Stimulated activated CD8-positive, alpha-beta memory T cell treated with anti-CD3 and anti-CD28 coated beads, Interleukin-7, amount 100 ng/mL, for 1 hour (primary cell): ENCODE measurements at regions not wholly inside any gene's neighbourhood (a gene's known extent, or its start where the extent isn't known, plus 50 kb on each side); places are given as distances from the start of the nearest gene placed in this dataset.

Source experiments
- DNase-seq, 2 donors: peaks; one replicate each; pipeline ENCODE4 v3.0.0-alpha.2; 2020; ENCODE audit warnings: low read depth in 2 of 2

DNA sequence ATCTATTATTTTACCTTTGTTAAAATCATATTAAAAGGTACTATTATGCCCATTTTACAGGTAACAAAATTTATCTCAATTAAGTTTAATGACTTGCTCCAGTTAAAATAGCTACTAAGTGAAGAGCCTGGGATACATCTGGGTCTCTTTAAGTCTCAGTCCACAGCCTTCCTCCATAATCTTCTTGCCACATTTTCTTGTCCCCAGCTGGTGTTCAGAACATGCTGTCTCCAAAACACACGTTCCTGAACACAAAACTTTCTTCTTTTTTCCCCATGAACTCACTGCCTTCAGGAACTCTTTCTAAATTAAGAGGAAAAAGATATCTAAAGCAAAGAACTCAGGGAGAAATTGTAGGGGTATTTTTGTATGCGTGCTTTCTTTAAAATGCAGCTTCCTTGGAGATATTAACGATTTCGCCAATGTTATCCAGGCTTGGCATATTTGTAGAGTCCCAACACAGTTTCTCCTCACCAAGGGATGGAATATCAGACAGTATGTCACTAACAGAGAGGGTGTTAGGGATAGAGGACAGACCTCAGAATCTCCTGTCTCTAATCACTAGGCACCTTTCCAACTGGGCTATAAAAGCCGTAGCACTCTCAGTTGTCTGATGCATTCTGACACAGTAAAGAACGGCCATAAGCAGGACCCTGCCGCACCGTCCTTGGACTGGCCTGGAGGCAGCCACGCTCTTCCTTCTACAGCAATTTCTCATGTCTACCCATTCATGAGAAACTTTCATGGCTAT is 232.8 kb upstream of the BLID start:
- no peak for DNase-seq

DNA sequence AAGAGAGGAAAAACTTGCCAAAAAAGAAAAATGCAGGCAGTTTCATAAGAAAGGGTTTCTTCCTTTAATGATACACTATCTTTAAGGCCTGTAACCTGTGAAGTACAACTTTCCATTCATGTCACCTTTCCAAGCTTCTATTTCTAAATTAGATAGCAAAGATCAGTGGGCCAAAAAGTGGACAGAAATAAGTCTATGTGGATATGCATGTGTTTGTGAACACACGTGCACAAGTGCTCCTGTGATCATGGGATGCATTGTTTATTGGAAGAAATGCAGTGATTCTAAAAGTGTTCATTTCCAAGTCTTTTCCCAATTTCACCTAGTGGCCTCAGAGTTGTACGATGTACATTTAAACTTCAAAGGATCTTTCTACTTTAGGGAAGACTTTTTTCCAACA is 230.0 kb upstream of the BLID start:
- DNase-seq = no peak

DNA sequence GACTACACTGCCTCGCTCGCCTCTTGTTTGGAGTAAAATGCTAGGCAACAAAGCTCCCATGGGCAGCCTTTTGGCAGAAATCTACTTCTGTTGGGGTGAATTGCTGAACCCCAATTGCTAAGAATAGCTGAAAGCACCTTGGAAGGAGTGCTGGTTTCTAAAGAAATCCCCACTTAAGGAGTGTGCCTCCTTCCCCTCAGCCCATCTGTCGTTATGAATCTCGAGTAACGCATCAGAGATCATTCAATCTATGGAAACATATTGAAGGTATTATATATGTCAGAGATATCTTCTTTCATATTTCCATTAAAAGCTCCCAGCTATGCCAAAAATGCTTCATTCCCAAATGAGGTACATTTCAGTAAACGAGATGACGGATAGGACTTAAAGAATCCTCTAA is 229.6 kb upstream of the BLID start:
- no peak for DNase-seq

DNA sequence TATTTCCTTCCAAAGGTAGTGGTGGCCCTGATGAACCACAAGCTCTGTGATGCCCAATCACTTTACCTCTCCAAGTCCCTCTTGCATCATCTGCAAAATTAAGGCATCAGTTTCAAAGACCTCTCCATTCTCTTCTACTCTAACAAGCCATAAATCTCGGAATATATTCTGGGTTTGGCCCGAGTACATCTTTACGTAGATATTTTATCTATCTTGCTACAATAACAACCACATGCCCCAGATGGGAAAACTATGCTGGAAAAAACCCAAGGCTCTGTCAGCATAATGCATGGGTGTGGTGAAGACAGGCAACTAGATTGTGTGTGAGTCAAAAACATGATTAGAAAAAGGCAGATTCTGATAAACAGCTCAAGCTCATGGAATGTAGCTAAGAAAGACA is 228.2 kb upstream of the BLID start:
- DNase-seq = no peak

DNA sequence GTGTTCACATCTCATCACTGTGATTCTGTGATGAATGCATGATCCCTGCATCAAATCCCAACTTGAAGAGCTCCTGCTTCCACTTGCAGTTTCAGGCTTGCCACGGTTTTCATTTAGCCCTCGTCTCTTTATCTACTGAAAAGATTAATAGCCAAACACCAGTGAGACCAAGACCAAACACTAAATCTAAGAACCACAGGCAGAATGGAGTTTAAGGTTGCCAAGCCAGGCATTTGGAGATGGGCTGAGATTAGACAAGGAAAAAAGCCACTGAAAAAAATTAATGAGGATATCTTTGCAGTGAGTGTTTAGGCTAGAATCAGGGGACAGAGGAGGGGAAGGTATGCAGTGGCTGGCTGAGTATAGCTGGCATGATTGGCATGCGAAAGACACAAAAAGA is 227.2 kb upstream of the BLID start:
- DNase-seq = no peak

DNA sequence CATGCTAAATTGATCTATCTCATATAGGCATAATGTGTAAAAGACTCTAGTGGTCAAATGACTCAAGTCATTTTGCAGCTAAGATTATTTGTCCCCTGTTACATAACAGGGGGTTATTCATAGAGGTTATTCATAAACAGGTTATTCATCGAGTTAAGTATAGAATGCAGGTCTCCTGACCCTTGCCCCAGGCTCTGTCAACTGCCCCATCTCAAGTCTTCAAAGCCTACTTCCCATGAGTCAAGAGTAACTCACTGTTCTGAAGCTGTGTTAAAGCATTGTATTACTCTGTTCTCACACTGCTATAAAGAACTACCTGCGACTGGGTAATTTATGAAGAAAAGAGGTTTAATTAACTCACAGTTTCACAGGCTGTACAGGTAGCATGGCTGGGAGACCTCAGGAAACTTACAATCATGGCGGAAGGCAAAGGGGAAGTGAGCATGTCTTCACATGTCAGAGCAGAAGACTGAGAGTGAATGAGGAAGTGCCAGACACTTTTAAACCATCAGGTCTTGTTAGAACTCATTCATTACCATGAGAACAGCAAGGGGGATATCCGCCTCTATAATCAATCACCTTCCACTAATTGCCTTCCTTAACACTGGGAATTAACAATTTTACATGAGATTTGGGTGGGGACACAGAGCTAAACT is 226.2 kb upstream of the BLID start:
- DNase-seq = no peak

DNA sequence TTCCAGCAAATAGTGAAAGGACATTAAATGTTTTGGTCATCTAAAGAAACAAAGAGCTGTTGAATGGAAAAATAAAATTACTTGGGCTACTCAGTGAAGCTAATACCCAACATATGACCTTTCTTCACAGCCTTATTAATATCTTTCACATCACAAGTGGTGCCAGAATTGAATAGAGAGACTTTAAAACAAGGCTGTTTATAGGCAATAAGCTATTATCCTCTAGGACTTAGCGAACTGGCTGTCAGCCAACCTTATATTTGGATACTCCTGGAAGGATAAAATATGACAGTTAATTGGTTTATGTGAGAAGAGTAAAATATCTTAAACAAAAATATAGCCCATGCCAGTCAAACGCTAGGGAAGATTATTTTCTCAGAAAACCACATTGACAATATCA is 225.5 kb upstream of the BLID start:
- DNase-seq = no peak

DNA sequence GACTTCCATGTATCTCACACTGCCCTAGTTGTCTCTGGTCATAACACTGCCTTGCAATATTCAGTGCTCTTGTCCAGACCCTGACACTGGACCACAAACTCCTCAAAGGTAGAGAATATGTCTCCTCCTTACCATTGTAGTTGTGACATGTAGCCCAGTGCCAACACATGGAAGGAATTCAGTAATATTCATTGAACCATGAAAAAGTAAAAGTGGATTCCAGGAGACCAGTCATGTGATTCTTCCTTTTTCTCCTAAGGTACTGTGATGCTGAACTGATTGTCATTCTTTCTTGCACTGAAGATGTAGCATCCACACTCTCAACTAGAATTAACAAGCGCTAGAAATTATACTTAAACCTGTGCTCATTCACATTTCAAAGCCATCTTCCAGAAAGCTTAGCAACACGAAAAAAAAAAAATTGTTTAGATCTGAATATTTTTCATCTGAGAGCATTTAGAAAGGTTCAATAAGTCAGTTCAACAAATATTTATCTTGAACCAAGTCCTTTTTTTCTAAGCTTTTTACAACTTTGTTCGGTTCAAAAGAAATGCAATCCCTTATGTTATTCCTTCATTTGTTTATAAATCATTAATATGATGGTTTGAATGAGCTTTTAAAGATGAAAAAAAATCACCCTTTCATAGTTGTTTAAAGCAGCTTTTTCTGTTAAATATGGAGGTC is 224.7 kb upstream of the BLID start:
- no peak for DNase-seq

DNA sequence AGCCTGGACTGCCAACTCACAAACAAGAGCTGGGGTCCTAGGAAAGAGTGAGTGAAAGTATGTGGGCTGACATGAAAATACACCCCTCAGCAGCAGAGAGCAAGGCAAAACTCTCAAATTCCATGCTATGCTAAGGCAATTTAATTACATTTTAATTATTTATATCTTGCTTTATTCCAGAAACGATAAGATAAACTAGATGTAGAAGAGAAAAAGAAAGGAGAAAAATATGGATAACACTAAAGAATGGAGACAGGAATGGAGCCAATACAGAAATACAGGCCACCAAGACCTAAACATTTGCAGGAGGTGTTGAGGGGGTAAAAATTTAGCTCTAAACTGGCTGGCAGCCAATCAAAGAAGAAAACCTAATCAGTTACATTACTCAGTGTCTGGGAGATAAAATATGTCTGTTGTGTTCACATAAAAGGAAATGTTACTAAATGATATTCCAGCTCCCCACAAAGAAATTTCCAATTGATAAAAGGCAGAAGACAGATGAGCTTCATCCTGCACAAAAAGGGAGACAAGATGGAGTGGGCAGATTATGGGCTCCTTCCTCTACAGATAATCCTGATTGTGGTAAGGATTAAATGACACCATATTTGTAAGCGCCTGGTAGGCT is 223.5 kb upstream of the BLID start:
- no peak for DNase-seq

DNA sequence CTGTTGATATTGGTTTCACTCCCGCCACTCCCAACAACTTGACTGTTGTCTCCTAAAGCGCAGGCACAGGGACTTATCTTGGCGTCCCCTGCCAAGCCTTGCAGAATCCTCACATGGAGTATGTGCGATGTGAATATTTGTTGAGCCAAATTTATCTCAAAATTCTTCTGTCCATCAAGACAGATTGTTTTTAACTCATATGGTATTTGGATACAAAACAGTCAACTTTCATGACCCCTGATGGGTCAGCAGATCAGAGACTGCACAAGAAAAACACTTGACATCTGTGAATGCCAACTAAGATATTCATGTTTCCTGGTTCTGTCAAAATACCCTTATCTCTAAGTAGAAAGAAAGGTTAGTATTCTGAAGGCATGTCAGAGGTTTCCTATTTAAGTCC is 221.7 kb upstream of the BLID start:
- no peak for DNase-seq

DNA sequence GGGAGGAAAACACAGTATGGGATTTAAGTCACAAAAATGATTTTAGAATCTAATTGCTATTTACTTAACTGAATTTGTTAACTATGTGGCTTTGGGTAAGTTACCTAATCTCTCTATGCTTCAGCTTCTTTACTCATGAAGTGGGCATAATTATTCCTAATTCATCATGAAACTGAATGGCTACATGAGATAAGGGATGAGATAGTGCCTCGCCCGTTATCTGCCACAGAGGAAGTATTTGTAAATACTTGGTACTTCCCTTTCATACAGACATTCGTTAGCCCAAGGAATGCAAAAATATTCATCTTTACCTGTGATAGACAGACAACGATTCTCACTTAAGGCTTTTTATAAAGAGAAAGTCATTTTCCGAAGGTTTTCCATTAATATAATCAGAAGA is 221.2 kb upstream of the BLID start:
- no peak for DNase-seq

DNA sequence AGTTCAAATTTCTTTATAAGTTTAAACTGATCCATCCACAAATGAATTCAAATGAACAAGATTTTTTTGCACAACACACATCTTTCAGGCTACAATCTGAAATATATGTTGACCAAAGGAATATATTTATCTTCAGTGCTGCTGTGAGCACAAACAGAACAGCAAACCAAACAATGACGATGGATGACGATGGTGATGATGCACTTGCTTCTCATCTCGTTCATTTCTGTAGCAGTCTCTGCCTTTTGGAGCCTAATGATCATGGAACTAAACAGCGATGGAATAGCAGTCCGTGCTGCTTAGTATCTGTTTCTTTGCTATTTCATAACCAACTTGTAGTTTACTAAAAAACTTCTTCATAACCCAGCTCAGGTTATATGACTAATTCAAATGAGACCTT is 220.7 kb upstream of the BLID start:
- DNase-seq = no peak

DNA sequence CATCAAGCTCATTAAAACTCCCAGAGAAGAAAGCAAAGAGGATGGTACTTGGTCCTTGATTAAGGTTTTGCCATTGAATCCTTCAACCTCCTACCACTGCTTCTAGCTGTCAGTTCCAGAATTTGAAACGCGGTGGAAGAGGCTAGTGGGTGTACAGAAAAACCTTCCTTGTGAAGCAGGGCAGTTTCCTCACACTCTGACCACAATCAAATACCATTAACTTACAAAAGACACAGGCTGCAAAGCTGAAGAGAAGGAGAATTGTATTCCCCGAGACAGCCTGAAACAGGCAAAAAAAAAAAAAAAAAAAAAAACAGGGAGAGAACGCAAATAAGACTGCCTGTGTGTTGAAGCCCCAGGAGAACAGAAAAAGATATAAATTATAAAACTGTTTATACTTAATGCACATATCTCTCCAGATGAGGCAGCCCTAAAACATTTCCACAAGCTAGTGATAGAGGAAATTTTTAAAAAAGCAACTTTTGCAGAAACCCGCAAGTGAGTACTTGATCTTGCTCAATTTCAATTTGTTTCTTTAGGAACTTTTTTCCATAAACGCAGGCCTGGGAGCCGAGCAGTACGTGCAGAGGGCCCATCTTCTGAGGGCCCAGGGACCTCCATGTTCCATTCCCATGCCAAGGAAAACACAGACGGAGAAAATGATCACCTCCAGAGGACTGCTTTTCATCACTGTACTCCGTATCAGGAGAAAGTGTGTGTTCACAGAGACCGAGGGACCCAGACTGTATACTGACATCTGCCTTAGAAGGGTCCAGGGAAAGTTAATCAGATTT is 218.7 kb upstream of the BLID start:
- DNase-seq = no peak

DNA sequence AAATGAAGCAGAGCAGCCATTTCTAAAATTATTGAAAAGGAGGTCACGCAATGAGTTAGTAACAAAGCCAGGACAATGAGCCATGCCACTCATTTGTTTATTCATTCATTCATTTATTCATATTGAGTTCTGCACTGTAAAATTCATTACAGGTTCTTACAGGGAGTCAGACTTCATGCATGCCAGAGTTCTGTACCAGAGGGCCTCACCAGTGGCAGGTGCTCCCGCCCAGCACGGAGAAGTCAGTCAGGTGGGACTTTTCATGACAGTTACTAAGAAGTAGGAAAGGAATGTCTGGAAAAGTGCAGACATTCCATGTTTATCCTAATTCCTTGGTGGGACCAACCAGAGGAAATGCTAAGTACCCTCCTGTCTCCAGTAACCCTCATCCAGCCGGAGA is 217.5 kb upstream of the BLID start:
- DNase-seq = no peak

DNA sequence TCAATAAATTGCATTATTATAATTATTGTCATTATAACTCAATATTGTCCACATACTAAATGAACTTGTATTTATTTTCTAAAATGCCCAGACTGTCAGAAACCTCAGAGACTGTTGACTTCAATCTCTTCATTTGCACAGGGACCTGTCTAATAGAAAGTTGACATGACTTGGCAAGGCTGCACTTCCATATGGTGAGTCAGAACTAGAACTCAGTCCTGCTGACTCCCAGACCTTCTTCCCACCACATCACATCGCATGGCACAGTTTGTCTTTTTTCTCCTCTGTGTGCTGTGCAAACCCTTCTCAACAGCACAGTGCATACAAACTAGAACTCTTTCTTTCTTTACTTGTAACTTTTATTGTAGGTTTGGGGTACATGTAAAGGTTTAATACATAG is 215.1 kb upstream of the BLID start:
- no peak for DNase-seq

DNA sequence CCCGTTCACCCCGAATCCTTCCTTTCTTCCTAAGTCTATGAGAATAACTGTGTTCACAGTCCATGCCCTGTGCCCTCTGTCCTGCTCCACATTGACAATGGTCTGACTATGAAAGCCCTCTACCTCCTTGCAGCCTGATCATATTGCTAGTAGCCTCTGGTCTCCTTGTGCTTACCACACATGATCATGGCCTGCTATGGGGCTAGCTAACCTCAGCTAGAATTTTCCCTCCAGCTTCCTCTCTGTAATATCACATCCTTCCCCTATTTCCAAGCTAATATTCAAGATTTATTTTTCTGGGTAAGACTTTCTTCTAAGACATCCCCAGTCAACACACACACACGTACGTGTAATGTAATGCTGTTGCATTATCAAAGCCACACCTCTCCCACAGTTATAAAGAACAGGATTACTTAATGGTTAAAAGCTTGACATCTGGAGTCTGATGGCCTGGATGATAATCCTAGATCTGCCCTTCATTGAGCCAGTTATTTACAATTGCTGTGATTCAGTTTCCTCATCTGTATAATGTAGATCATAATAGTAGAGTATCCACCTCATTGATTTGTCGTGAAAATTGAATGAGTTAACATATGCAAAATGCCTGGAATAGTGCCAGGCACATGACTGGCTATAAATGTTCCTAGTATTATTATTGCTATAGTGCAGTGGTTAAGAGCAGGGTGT is 214.4 kb upstream of the BLID start:
- no peak for DNase-seq

DNA sequence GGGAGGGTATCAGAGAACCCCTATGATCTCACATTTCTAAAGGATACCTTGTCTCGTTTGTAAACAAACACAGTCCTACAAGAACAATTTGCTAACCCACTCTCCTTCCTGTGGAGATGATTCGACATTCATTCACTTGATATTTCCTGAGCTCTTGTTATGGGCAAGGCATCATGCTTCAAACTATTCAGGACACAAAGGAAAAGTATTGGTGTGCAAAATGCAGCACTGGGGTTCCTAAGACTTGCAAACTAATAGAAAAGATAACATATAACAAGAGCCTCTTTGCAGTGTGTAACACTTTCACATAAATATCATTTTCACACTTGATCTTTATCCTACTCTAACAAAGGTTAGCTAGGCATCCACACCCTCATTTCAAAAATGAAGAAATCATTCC is 211.5 kb upstream of the BLID start:
- no peak for DNase-seq

DNA sequence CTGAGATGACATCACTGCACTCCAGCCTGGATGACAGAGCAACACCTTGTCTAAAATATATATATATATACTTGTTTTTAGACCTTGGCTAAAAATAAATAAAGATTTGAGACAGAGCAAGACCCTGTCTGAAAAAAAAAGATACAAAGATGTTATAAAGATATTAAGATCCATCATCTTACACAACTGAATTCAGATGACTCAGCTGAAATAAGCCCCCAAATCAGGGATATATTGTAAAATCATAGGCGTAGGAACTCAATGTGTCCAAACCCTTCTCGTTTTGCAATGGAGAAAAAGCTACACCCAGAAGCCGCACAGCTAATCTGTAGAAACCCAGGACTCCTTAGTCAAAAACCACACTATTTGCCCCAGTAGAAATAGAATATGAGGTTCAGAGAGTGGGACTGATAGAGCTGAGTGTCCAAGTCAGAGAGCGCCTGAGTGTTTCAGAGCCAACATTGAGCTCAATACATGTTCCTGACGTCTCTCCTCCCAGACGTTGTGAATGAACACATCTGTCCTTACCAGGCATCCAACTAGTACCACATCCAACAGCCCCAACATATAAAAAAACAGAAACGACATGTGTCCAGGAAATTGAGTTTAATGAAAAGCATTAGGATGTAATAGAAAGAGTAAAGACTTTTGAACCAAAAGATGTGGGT is 207.9 kb upstream of the BLID start:
- DNase-seq = no peak

DNA sequence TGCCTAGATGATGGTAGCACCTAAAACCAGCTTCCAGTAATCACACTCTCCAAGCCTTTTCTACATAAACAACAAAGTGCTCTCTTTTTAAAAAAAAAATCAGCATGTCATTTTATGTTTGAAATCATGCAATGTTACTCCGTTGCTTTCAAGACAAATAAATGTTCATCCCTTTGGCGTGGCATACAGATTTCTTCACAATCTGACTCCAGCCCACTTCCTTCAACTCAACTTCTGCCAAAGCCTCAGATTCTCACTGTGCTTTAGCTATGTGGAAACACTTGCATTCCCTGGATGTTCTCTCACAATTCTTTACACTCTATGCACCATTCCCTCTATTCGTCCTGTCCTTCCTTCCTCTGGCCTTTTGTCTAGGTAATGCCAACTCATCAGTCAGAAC is 206.3 kb upstream of the BLID start:
- no peak for DNase-seq

DNA sequence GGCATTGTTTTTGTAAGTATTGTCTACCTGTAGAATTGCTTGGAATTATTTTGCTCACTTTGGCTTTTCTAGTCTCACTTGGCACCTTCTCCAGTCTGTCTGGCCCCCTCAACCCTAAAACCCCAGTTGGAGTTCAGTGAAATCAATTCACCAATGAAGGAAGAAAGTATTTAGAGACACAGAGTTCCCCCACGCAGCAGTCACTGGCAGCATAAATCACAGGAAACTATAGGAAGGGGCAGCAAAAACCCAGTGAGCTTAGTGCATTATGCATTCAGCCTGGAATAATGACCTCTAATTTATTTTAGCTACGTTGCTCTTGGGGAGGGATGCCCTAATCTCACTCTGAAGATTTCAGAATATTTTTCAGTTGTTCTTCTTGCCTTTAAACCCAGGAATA is 204.7 kb upstream of the BLID start:
- no peak for DNase-seq
